AG10803 (cell line): ENCODE measurements at regions not wholly inside any gene's neighbourhood (a gene's known extent, or its start where the extent isn't known, plus 50 kb on each side); places are given as distances from the start of the nearest gene placed in this dataset.
"Not testable (repeated sequence)": the region's sequence is repeated elsewhere in the genome, so short reads cannot be mapped to it uniquely, and the experiment has no call there.

Source experiments
- DNase-seq: peaks from one replicate; pipeline ENCODE4 v3.0.0; 2010; ENCODE audit warnings: low read depth
- H3K4me3 ChIP-seq: 2 replicates; pipeline ENCODE4 v1.5.1; 2011; ENCODE audit warnings: mild to moderate bottlenecking, low read length, control low read depth
- CTCF ChIP-seq: conservative IDR thresholded peaks from 2 replicates; pipeline ENCODE4 v1.5.1; 2011; ENCODE audit warnings: mild to moderate bottlenecking, low read length, control low read depth, inconsistent platforms

- DNase-seq: no peak
- no peak overlapping the region for H3K4me3 ChIP-seq
- no peak for TF ChIP-seq CTCF
These were observed 985.8 kb downstream of the TRAM1L1 start for GRCh38 chr4:116099596-116099995.

- H3K4me3 ChIP-seq, DNase-seq: not testable (repeated sequence)
These were observed 983.9 kb upstream of the NDST4 start for GRCh38 chr4:116097353-116097752.

GRCh38 chr4:116092961-116093360 is 979.5 kb upstream of the NDST4 start:
- no peak for DNase-seq

GRCh38 chr4:116088771-116089170 is 975.4 kb upstream of the NDST4 start:
- TF ChIP-seq CTCF: no peak
- H3K4me3 ChIP-seq: no peak overlapping the region
- no peak for DNase-seq

More at GRCh38 chr4:116092961-116093360, 979.5 kb upstream of the NDST4 start:
- H3K4me3 ChIP-seq: no peak overlapping the region
- no peak for TF ChIP-seq CTCF

GRCh38 chr4:116082808-116083366 is 969.5 kb upstream of the NDST4 start:
- no peak for TF ChIP-seq CTCF
- H3K4me3 ChIP-seq: no peak overlapping the region
- no peak for DNase-seq

- H3K4me3 ChIP-seq: no peak overlapping the region
These were observed 959.6 kb upstream of the NDST4 start for GRCh38 chr4:116073051-116073450.

GRCh38 chr4:116070283-116070682 is 956.9 kb upstream of the NDST4 start:
- no peak for DNase-seq
- TF ChIP-seq CTCF: no peak
- no peak overlapping the region for H3K4me3 ChIP-seq

More at GRCh38 chr4:116073051-116073450, 959.6 kb upstream of the NDST4 start:
- no peak for DNase-seq
- TF ChIP-seq CTCF: no peak
